Stimulated activated CD4-positive, alpha-beta T cell treated with anti-CD3 and anti-CD28 coated beads, Interleukin-4, amount 100 ng/mL, for 24 hours (primary cell): ENCODE measurements at regions not wholly inside any gene's neighbourhood (a gene's known extent, or its start where the extent isn't known, plus 50 kb on each side); places are given as distances from the start of the nearest gene placed in this dataset.
"Not testable (repeated sequence)": the region's sequence is repeated elsewhere in the genome, so short reads cannot be mapped to it uniquely, and the experiment has no call there.

Experiments used
- DNase-seq: peaks from one replicate; pipeline ENCODE4 v3.0.0-alpha.2; 2020

GRCh38 chr18:5717256-5717655 lies 173.5 kb upstream of the EPB41L3 start:
- DNase-seq: no peak

GRCh38 chr18:5710676-5711075 lies 166.9 kb upstream of the EPB41L3 start:
- no peak for DNase-seq

- no peak for DNase-seq
Measured at GRCh38 chr18:5710235-5710634, 166.4 kb upstream of the EPB41L3 start.

- DNase-seq: no peak
Measured at GRCh38 chr18:5709476-5710095, 165.8 kb upstream of the EPB41L3 start.

GRCh38 chr18:5707586-5707985 lies 163.8 kb upstream of the EPB41L3 start:
- no peak for DNase-seq

GRCh38 chr18:5705393-5705792 lies 161.6 kb upstream of the EPB41L3 start:
- no peak for DNase-seq

GRCh38 chr18:5704847-5705246 lies 161.1 kb upstream of the EPB41L3 start:
- no peak for DNase-seq

GRCh38 chr18:5702016-5702415 lies 158.2 kb upstream of the EPB41L3 start:
- DNase-seq: not testable (repeated sequence)

- DNase-seq: no peak
Measured at GRCh38 chr18:5693699-5694294, 150.0 kb upstream of the EPB41L3 start.

GRCh38 chr18:5678779-5679406 lies 135.1 kb upstream of the EPB41L3 start:
- DNase-seq: no peak

- DNase-seq: no peak
Measured at GRCh38 chr18:5678278-5678677, 134.5 kb upstream of the EPB41L3 start.

- no peak for DNase-seq
Measured at GRCh38 chr18:5673616-5674015, 129.8 kb upstream of the EPB41L3 start.

GRCh38 chr18:5669585-5669984 lies 125.8 kb upstream of the EPB41L3 start:
- no peak for DNase-seq

- no peak for DNase-seq
Measured at GRCh38 chr18:5668087-5668715, 124.4 kb upstream of the EPB41L3 start.

- DNase-seq: no peak
Measured at GRCh38 chr18:5667356-5667755, 123.6 kb upstream of the EPB41L3 start.

GRCh38 chr18:5662586-5663090 lies 118.8 kb upstream of the EPB41L3 start:
- DNase-seq: no peak

GRCh38 chr18:5661179-5661578 lies 117.4 kb upstream of the EPB41L3 start:
- DNase-seq: no peak

- DNase-seq: no peak
Measured at GRCh38 chr18:5653802-5654201, 110.0 kb upstream of the EPB41L3 start.

GRCh38 chr18:5651736-5652135 lies 107.9 kb upstream of the EPB41L3 start:
- DNase-seq: no peak

GRCh38 chr18:5649439-5649838 lies 105.6 kb upstream of the EPB41L3 start:
- no peak for DNase-seq

- DNase-seq: no peak
Measured at GRCh38 chr18:5646739-5647138, 102.9 kb upstream of the EPB41L3 start.

- no peak for DNase-seq
Measured at GRCh38 chr18:5643288-5643687, 99.5 kb upstream of the EPB41L3 start.

GRCh38 chr18:5640939-5641338 lies 97.1 kb upstream of the EPB41L3 start:
- DNase-seq: no peak

- no peak for DNase-seq
Measured at GRCh38 chr18:5639131-5639530, 95.3 kb upstream of the EPB41L3 start.
